IPS-15b (cell line): ENCODE measurements at regions not wholly inside any gene's neighbourhood (a gene's known extent, or its start where the extent isn't known, plus 50 kb on each side); places are given as distances from the start of the nearest gene placed in this dataset.

Experiments
- H3K27me3 ChIP-seq: one replicate; pipeline ENCODE4 v1.6.1; 2013; ENCODE audit warnings: low read length; ENCODE audit not compliant: control insufficient read depth, insufficient read depth
- H3K36me3 ChIP-seq: one replicate; pipeline ENCODE4 v1.6.1; 2013; ENCODE audit warnings: low read length; ENCODE audit not compliant: control insufficient read depth, insufficient read depth
- H3K4me1 ChIP-seq: one replicate; pipeline ENCODE4 v1.6.1; 2013; ENCODE audit warnings: mild to moderate bottlenecking, low read length; ENCODE audit not compliant: control insufficient read depth, insufficient read depth
- H3K4me3 ChIP-seq: one replicate; pipeline ENCODE4 v1.5.1; 2013; ENCODE audit warnings: low read depth, low read length
- H3K9ac ChIP-seq: one replicate; pipeline ENCODE4 v1.6.1; 2013; ENCODE audit warnings: low read depth, mild to moderate bottlenecking, low read length
- H3K9me3 ChIP-seq: one replicate; pipeline ENCODE4 v1.6.1; 2013; ENCODE audit warnings: mild to moderate bottlenecking, low read length; ENCODE audit not compliant: control insufficient read depth, insufficient read depth

DNA sequence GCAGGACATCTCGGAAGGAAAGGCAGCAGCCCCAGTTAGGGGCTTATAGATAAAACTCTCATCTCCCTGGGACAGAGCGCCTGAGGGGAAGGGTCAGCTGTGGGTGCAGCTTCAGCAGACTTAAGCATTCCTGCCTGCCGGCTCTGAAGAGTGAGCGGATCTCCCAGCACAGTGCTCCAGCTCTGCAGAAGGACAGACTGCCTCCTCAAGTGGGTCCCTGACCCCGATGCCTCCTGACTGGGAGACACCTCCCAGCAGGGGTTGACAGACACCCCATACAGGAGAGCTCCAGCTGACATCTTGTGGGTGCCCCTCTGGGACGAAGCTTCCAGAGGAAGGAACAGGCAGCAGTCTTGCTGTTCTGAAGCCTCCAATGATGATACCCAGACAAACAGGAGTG lies 117.1 kb upstream of the POT1 start:
- Histone ChIP-seq H3K4me3 (no peak overlapping the region), H3K9ac (no peak overlapping the region), H3K4me1 (no peaks in the 10 kb centered on the region), H3K27me3 (no peaks in the 10 kb centered on the region), H3K36me3 (no peaks in the 10 kb centered on the region), H3K9me3 (no peaks in the 10 kb centered on the region)

- Histone ChIP-seq H3K27me3 (no peaks in the 10 kb centered on the region), H3K4me3 (no peak overlapping the region), H3K36me3 (no peaks in the 10 kb centered on the region), H3K9me3 (no peaks in the 10 kb centered on the region), H3K4me1 (no peaks in the 10 kb centered on the region), H3K9ac (no peak overlapping the region)
Observed at GRCh38 chr7:125033506-125033905, 103.9 kb upstream of the POT1 start.

DNA sequence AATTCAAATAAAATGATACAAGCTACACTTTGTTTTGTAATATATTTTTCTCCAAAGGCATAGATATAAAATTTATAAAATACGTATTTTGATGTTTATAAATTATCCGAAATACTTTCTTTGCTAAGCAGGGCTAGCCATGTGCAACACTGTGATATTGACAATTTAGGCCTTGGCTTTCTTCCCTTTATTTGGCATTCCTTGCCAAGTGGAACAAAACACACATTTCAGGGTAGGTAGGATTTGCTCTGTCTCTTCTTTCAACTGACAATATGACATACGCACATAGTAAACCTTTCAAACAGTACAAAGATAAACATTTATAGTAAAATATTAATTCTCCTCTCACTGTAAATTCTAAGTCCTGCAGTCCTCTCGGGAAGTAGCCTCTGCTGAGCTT lies 103.3 kb upstream of the POT1 start:
- H3K9me3 ChIP-seq = no peaks in the 10 kb centered on the region
- H3K9ac ChIP-seq = no peak overlapping the region
- H3K4me3 ChIP-seq = no peak overlapping the region
- no peaks in the 10 kb centered on the region for H3K4me1 ChIP-seq
- no peaks in the 10 kb centered on the region for H3K27me3 ChIP-seq
- H3K36me3 ChIP-seq = no peaks in the 10 kb centered on the region

GRCh38 chr7:125030756-125031387 lies 101.2 kb upstream of the POT1 start:
- no peaks in the 10 kb centered on the region for H3K36me3 ChIP-seq

DNA sequence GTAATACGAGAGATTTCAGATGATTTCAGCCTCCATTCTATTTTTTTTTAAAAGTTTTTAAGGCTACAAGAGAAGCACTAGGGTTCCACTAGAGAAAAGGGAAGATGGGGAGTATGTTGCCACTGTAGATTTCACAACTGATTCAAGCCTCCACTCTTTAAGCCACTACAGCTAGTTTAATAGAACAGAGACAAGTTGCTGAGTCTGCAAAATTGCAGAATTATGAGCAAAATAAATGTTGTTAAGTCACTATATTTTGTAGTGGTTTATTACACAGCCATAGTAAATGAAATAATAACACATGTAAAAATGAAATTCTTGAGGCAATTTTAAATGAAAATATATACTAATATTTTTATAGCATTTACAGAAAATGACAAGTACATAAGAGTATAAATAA lies 96.0 kb upstream of the POT1 start:
- Histone ChIP-seq H3K4me1 (no peaks in the 10 kb centered on the region), H3K4me3 (no peak overlapping the region), H3K9ac (no peak overlapping the region), H3K27me3 (no peaks in the 10 kb centered on the region), H3K36me3 (no peaks in the 10 kb centered on the region), H3K9me3 (no peaks in the 10 kb centered on the region)

More at GRCh38 chr7:125030756-125031387, 101.2 kb upstream of the POT1 start:
- H3K4me3 ChIP-seq = no peak overlapping the region
- no peaks in the 10 kb centered on the region for H3K27me3 ChIP-seq
- H3K9ac ChIP-seq = no peak overlapping the region
- H3K4me1 ChIP-seq = no peaks in the 10 kb centered on the region
- no peaks in the 10 kb centered on the region for H3K9me3 ChIP-seq

DNA sequence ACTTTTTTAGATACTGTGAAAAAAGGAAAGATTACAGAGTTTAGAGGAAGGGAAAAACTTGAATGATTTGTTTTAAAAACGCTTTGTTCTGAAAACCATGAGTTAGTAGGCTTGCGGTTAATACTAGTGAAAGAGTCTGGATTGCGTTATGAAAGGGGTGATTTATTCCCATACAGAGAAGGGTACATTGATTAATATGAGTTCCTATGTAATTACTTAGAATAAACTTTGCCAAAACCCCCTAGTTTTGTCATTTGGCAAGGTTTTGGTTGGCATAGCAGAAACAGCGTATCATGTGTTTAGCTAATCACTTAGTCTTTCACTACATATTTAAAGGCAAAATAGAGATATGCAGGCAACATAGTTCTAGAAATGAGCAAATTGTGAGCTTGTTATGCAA lies 91.2 kb upstream of the POT1 start:
- H3K4me3 ChIP-seq = no peak overlapping the region
- H3K4me1 ChIP-seq = no peaks in the 10 kb centered on the region
- H3K27me3 ChIP-seq = no peaks in the 10 kb centered on the region
- no peak overlapping the region for H3K9ac ChIP-seq
- no peaks in the 10 kb centered on the region for H3K36me3 ChIP-seq
- H3K9me3 ChIP-seq = no peaks in the 10 kb centered on the region

- Histone ChIP-seq H3K9me3 (no peaks in the 10 kb centered on the region), H3K4me1 (no peaks in the 10 kb centered on the region), H3K4me3 (no peak overlapping the region), H3K9ac (no peak overlapping the region), H3K27me3 (no peaks in the 10 kb centered on the region), H3K36me3 (no peaks in the 10 kb centered on the region)
Observed at GRCh38 chr7:125010540-125010939, 80.9 kb upstream of the POT1 start.

- Histone ChIP-seq H3K27me3 (no peaks in the 10 kb centered on the region), H3K36me3 (no peaks in the 10 kb centered on the region), H3K9me3 (no peaks in the 10 kb centered on the region), H3K4me3 (no peak overlapping the region), H3K4me1 (no peaks in the 10 kb centered on the region), H3K9ac (no peak overlapping the region)
Observed at GRCh38 chr7:124996778-124997177, 67.2 kb upstream of the POT1 start.

- Histone ChIP-seq H3K9ac (no peak overlapping the region), H3K4me3 (no peak overlapping the region), H3K36me3 (no peaks in the 10 kb centered on the region), H3K27me3 (no peaks in the 10 kb centered on the region), H3K4me1 (no peaks in the 10 kb centered on the region), H3K9me3 (no peaks in the 10 kb centered on the region)
Observed at GRCh38 chr7:124992851-124993562, 63.4 kb upstream of the POT1 start.

DNA sequence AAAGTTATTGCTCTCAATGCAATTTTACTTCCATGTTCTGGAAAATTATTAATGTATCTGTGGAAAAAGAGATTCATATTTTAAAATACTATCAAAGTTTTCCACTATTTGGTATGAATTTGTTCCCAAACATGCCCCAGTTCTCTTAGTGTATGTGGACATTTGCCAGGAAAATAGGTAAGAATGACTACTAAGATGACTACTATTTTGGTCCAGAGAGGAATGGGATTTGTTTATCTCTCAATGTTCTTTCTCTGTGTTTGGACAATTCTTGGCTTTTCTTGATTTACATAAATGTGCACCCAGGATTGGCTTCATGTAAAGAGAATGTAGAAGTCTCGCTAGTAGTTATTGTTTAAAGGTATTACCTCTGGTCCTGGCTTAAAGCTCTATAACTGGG lies 60.3 kb upstream of the POT1 start:
- no peak overlapping the region for H3K9ac ChIP-seq
- H3K4me1 ChIP-seq = no peaks in the 10 kb centered on the region
- no peak overlapping the region for H3K4me3 ChIP-seq
- H3K36me3 ChIP-seq = no peaks in the 10 kb centered on the region
- H3K27me3 ChIP-seq = no peaks in the 10 kb centered on the region
- H3K9me3 ChIP-seq = peaks cover 3% of the 10 kb centered on the region
